H9 (cell line): ENCODE measurements at regions not wholly inside any gene's neighbourhood (a gene's known extent, or its start where the extent isn't known, plus 50 kb on each side); places are given as distances from the start of the nearest gene placed in this dataset.

ENCODE experiments used
- DNase-seq: peaks from one replicate; pipeline ENCODE4 v3.0.0-alpha.2; 2017
- H2AFZ ChIP-seq: one replicate; pipeline ENCODE4 v1.6.1; 2013; ENCODE audit warnings: mild to moderate bottlenecking, low read length, control low read depth, moderate library complexity
- H2AK5ac ChIP-seq: 2 replicates; pipeline ENCODE4 v1.6.1; 2013; ENCODE audit warnings: low read length, control low read depth, mixed read lengths; ENCODE audit not compliant: insufficient read length
- H2BK120ac ChIP-seq: one replicate; pipeline ENCODE4 v1.6.1; 2013; ENCODE audit warnings: low read depth, mild to moderate bottlenecking, low read length, control low read depth, inconsistent platforms; ENCODE audit not compliant: poor library complexity, severe bottlenecking
- H2BK12ac ChIP-seq: 2 replicates; pipeline ENCODE4 v1.6.1; 2013; ENCODE audit warnings: low read length, control low read depth, mixed read lengths, low read depth; ENCODE audit not compliant: insufficient read length
- H2BK15ac ChIP-seq: 2 replicates; pipeline ENCODE4 v1.6.1; 2013; ENCODE audit warnings: low read depth, low read length, control low read depth
- H2BK20ac ChIP-seq: one replicate; pipeline ENCODE4 v1.6.1; 2013; ENCODE audit warnings: low read depth, mild to moderate bottlenecking, low read length, control low read depth, inconsistent platforms; ENCODE audit not compliant: poor library complexity, severe bottlenecking
- H2BK5ac ChIP-seq: 2 replicates; pipeline ENCODE4 v1.6.1; 2013; ENCODE audit warnings: low read length, control low read depth, mixed read lengths; ENCODE audit not compliant: insufficient read length
- H3K14ac ChIP-seq: 2 replicates; pipeline ENCODE4 v1.6.1; 2013; ENCODE audit warnings: low read length, control low read depth; ENCODE audit not compliant: insufficient read depth
- H3K18ac ChIP-seq: 2 replicates; pipeline ENCODE4 v1.6.1; 2013; ENCODE audit warnings: low read depth, mild to moderate bottlenecking, mixed read lengths, low read length, control low read depth; ENCODE audit not compliant: insufficient read length
- H3K23ac ChIP-seq: 2 replicates; pipeline ENCODE4 v1.6.1; 2013; ENCODE audit warnings: low read length, control low read depth, mixed read lengths, low read depth; ENCODE audit not compliant: insufficient read length
- H3K23me2 ChIP-seq: 2 replicates; pipeline ENCODE4 v1.6.1; 2013; ENCODE audit warnings: low read depth, mild to moderate bottlenecking, mixed read lengths, low read length, control low read depth; ENCODE audit not compliant: insufficient read length, poor library complexity, severe bottlenecking
- H3K27ac ChIP-seq: 2 replicates; pipeline ENCODE4 v1.5.1; 2013; ENCODE audit warnings: low read length, control low read depth, mixed read lengths, low read depth; ENCODE audit not compliant: insufficient read length
- H3K27me3 ChIP-seq: 2 replicates; pipeline ENCODE4 v1.6.1; 2013; ENCODE audit warnings: low read length, control low read depth, inconsistent platforms; ENCODE audit not compliant: insufficient read depth
- H3K4ac ChIP-seq: 2 replicates; pipeline ENCODE4 v1.6.1; 2013; ENCODE audit warnings: low read depth, mild to moderate bottlenecking, control low read depth, inconsistent platforms, low read length, moderate library complexity
- H3K4me1 ChIP-seq: 2 replicates; pipeline ENCODE4 v1.6.1; 2013; ENCODE audit warnings: low read length, control low read depth, inconsistent platforms; ENCODE audit not compliant: insufficient read depth
- H3K4me2 ChIP-seq: 2 replicates; pipeline ENCODE4 v1.6.1; 2013; ENCODE audit warnings: low read length, control low read depth, mixed read lengths; ENCODE audit not compliant: insufficient read length, insufficient read depth
- H3K56ac ChIP-seq: 2 replicates; pipeline ENCODE4 v1.6.1; 2013; ENCODE audit warnings: low read depth, mild to moderate bottlenecking, mixed read lengths, low read length, control low read depth; ENCODE audit not compliant: insufficient read length
- H3K79me1 ChIP-seq: 2 replicates; pipeline ENCODE4 v1.6.1; 2013; ENCODE audit warnings: low read depth, mild to moderate bottlenecking, moderate library complexity, low read length, control low read depth, inconsistent platforms; ENCODE audit not compliant: insufficient read depth, poor library complexity, severe bottlenecking
- H3K79me2 ChIP-seq: 2 replicates; pipeline ENCODE4 v1.6.1; 2013; ENCODE audit warnings: low read length, control low read depth, inconsistent platforms; ENCODE audit not compliant: insufficient read depth
- H3K9ac ChIP-seq: 2 replicates; pipeline ENCODE4 v1.6.1; 2013; ENCODE audit warnings: low read length, control low read depth, mixed read lengths; ENCODE audit not compliant: insufficient read length; ENCODE audit errors: extremely low read depth
- H3K9me3 ChIP-seq: one replicate; pipeline ENCODE4 v1.6.1; 2013; ENCODE audit warnings: low read depth, low read length, inconsistent platforms; ENCODE audit not compliant: control insufficient read depth
- H3T11ph ChIP-seq: one replicate; pipeline ENCODE4 v1.6.1; 2013; ENCODE audit warnings: mild to moderate bottlenecking, low read length, control low read depth, inconsistent platforms
- H4K20me1 ChIP-seq: one replicate; pipeline ENCODE4 v1.6.1; 2013; ENCODE audit not compliant: control insufficient read depth, insufficient read length, insufficient read depth
- H4K5ac ChIP-seq: 2 replicates; pipeline ENCODE4 v1.6.1; 2013; ENCODE audit warnings: low read depth, mild to moderate bottlenecking, mixed read lengths, low read length, control low read depth; ENCODE audit not compliant: insufficient read length
- H4K8ac ChIP-seq: replicated peaks from 2 replicates; pipeline ENCODE4 v1.6.1; 2013; ENCODE audit warnings: low read length, control low read depth, mixed read lengths, low read depth; ENCODE audit not compliant: insufficient read length
- H4K91ac ChIP-seq: 2 replicates; pipeline ENCODE4 v1.6.1; 2013; ENCODE audit warnings: low read depth, mild to moderate bottlenecking, moderate library complexity, mixed read lengths, low read length, control low read depth; ENCODE audit not compliant: insufficient read length
- H3K27ac Mint-ChIP-seq, 3 experiments: 2 replicates in 2 of 3; 3 replicates in 1 of 3; pipeline ENCODE4 v1.8.0; 2020 to 2021; ENCODE audit warnings: mixed read lengths in 3 of 3, mild to moderate bottlenecking in 1 of 3, moderate library complexity in 1 of 3
- H3K27me3 Mint-ChIP-seq: 2 replicates; pipeline ENCODE4 v1.8.0; 2021; ENCODE audit warnings: low read depth, mild to moderate bottlenecking, moderate library complexity, mixed read lengths
- H3K36me3 Mint-ChIP-seq, 3 experiments: 2 replicates in 2 of 3; 3 replicates in 1 of 3; pipeline ENCODE4 v1.8.0; 2020 to 2021; ENCODE audit warnings: low read depth in 3 of 3, mixed read lengths in 3 of 3; ENCODE audit not compliant: insufficient read depth in 1 of 3
- H3K4me1 Mint-ChIP-seq, 2 experiments: 2 replicates each; pipeline ENCODE4 v1.8.0; 2020; ENCODE audit warnings: mixed read lengths in 2 of 2
- H3K4me3 Mint-ChIP-seq, 2 experiments: 2 replicates in 1 of 2; 3 replicates in 1 of 2; pipeline ENCODE4 v1.8.0; 2020 to 2021; ENCODE audit warnings: mild to moderate bottlenecking in 2 of 2, mixed read lengths in 2 of 2, moderate library complexity in 1 of 2
- H3K9me3 Mint-ChIP-seq, 2 experiments: 2 replicates in 1 of 2; 3 replicates in 1 of 2; pipeline ENCODE4 v1.8.0; 2020; ENCODE audit warnings: mild to moderate bottlenecking in 2 of 2, mixed read lengths in 2 of 2, moderate library complexity in 1 of 2
- CTCF ChIP-seq: fragments of 200-600 bp; sonication (generic); conservative IDR thresholded peaks from 3 replicates; pipeline ENCODE4 v1.8.0; 2021; ENCODE audit warnings: antibody characterized with exemption, mild to moderate bottlenecking
- WGBS: extraction: QIAGEN DNeasy Blood & Tissue Kit; methylation state at CpG from one replicate; pipeline ENCODE4 v1.1.7; 2013; ENCODE audit warnings: missing lambda C conversion rate, low lambda C conversion rate, mixed read lengths; ENCODE audit not compliant: insufficient read length; ENCODE audit errors: extremely low coverage; 5-methylcytosine and 5-hydroxymethylcytosine counted together

GRCh38 chr14:97074456-97074855, 277.3 kb downstream of the VRK1 start:
- Histone ChIP-seq H4K5ac (no peak overlapping the region), H3K4me2 (no peak overlapping the region), H3K79me1 (no peaks in the 10 kb centered on the region), H4K8ac (no peak overlapping the region), H3T11ph (no peak overlapping the region), H3K27me3 (no peaks in the 10 kb centered on the region), H3K9me3 (no peaks in the 10 kb centered on the region), H2AFZ (no peak overlapping the region), H2BK120ac (no peak overlapping the region), H3K56ac (no peak overlapping the region), H4K20me1 (no peaks in the 10 kb centered on the region), H2BK5ac (no peak overlapping the region), H3K79me2 (no peaks in the 10 kb centered on the region), H3K9ac (no peak overlapping the region), H2BK20ac (no peak overlapping the region), H4K91ac (no peak overlapping the region), H3K4me1 (no peaks in the 10 kb centered on the region), H2BK15ac (no peak overlapping the region), H3K27ac (no peak overlapping the region), H2BK12ac (no peak overlapping the region), H3K18ac (no peak overlapping the region), H2AK5ac (no peak overlapping the region), H3K23ac (no peak overlapping the region), H3K23me2 (no peaks in the 10 kb centered on the region), H3K4ac (no peak overlapping the region), H3K14ac (no peak overlapping the region)
- Mint-ChIP-seq H3K27me3 (no peaks in the 10 kb centered on the region; the same call in none of the 2 replicates), H3K4me3 (no peak overlapping the region), H3K36me3 (peaks cover 0 to 8% (median 0%) of the 10 kb centered on the region in 3 experiments; a peak in 2 of 7 replicates), H3K4me1 (peaks cover 15 to 19% of the 10 kb centered on the region in 2 experiments), H3K9me3 (peaks cover 0 to 2% of the 10 kb centered on the region in 2 experiments; a peak in 2 of 5 replicates), H3K27ac (no peak overlapping the region)
- WGBS = no CpG with 5 or more reads among the region's 6 CpGs
- TF ChIP-seq CTCF = no peak
- DNase-seq = no peak
